ENCODE measurements at regions not wholly inside any gene's neighbourhood (a gene's known extent, or its start where the extent isn't known, plus 50 kb on each side); places are given as distances from the start of the nearest gene placed in this dataset.

DNA sequence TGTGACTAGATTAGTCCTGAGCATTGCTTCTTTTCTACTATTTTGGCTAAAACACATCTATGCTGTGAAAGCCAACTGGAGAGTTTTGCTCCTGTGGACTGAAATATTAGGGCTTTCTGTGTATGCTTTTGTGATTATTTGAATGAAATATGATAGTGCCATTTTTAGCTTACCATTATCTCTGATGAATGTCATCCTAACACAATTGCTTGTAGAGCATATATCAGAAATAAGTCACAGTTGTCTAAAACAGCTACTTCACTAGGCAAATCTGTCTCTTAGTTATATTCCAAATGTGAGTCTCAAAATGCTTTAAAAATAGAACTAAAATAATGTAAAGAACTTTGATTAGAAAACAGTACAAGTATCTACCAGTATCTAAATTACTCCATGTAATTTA is 401.4 kb upstream of the PTCHD4 start:
- Histone ChIP-seq H3K23ac (ENCODE audit: insufficient read length, low read depth, low read length) (no peak overlapping the region), H3K23me2 (ENCODE audit: insufficient read length, low read depth, low read length, poor library complexity, severe bottlenecking) (no peaks in the 10 kb centered on the region), H4K20me1 (ENCODE audit: control insufficient read depth, insufficient read depth, insufficient read length) (no peaks in the 10 kb centered on the region), H3K18ac (ENCODE audit: insufficient read length, low read depth, low read length) (no peak overlapping the region), H3K56ac (ENCODE audit: insufficient read length, low read depth, low read length) (no peak overlapping the region), H2BK5ac (ENCODE audit: insufficient read length, low read length) (no peak overlapping the region), H3K4me1 (ENCODE audit: insufficient read depth, low read length) (no peaks in the 10 kb centered on the region), H4K5ac (ENCODE audit: insufficient read length, low read depth, low read length) (no peak overlapping the region), H4K91ac (ENCODE audit: insufficient read length, low read depth, low read length) (no peak overlapping the region), H2AFZ (ENCODE audit: low read length) (no peak overlapping the region), H3K14ac (ENCODE audit: insufficient read depth, low read length) (no peak overlapping the region), H2BK120ac (ENCODE audit: low read depth, low read length, poor library complexity, severe bottlenecking) (no peak overlapping the region), H3K9me3 (ENCODE audit: control insufficient read depth, low read depth, low read length) (no peaks in the 10 kb centered on the region), H2BK12ac (ENCODE audit: insufficient read length, low read depth, low read length) (no peak overlapping the region), H2AK5ac (ENCODE audit: insufficient read length, low read length) (no peak overlapping the region), H3K4me2 (ENCODE audit: insufficient read depth, insufficient read length, low read length) (no peak overlapping the region), H4K8ac (replicated peaks; ENCODE audit: insufficient read length, low read depth, low read length) (no peak overlapping the region), H3K9ac (ENCODE audit: extremely low read depth, insufficient read length, low read length) (no peak overlapping the region), H3K27ac (ENCODE audit: insufficient read length, low read depth, low read length) (no peak overlapping the region), H3K79me1 (ENCODE audit: insufficient read depth, low read depth, low read length, poor library complexity, severe bottlenecking) (no peaks in the 10 kb centered on the region), H2BK20ac (ENCODE audit: low read depth, low read length, poor library complexity, severe bottlenecking) (no peak overlapping the region), H2BK15ac (ENCODE audit: low read depth, low read length) (no peak overlapping the region), H3K79me2 (ENCODE audit: insufficient read depth, low read length) (no peaks in the 10 kb centered on the region), H3K4ac (ENCODE audit: low read depth, low read length) (no peak overlapping the region), H3T11ph (ENCODE audit: low read length) (no peak overlapping the region), H3K27me3 (ENCODE audit: insufficient read depth, low read length) (no peaks in the 10 kb centered on the region)
- H3K9me3 Mint-ChIP-seq = no peaks in the 10 kb centered on the region; a peak in 1 of 5 replicates
- peaks cover 5 to 7% of the 10 kb centered on the region in 2 experiments; a peak in 3 of 4 replicates for H3K4me1 Mint-ChIP-seq
- no peak for DNase-seq
- TF ChIP-seq, protein P1, sequence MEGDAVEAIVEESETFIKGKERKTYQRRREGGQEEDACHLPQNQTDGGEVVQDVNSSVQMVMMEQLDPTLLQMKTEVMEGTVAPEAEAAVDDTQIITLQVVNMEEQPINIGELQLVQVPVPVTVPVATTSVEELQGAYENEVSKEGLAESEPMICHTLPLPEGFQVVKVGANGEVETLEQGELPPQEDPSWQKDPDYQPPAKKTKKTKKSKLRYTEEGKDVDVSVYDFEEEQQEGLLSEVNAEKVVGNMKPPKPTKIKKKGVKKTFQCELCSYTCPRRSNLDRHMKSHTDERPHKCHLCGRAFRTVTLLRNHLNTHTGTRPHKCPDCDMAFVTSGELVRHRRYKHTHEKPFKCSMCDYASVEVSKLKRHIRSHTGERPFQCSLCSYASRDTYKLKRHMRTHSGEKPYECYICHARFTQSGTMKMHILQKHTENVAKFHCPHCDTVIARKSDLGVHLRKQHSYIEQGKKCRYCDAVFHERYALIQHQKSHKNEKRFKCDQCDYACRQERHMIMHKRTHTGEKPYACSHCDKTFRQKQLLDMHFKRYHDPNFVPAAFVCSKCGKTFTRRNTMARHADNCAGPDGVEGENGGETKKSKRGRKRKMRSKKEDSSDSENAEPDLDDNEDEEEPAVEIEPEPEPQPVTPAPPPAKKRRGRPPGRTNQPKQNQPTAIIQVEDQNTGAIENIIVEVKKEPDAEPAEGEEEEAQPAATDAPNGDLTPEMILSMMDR (conservative IDR thresholded peaks at IDR 0.05) = no peak
- no peak overlapping the region for H3K4me3 Mint-ChIP-seq
- no peaks in the 10 kb centered on the region for H3K27me3 Mint-ChIP-seq (ENCODE audit: low read depth)
- no peak overlapping the region for H3K27ac Mint-ChIP-seq
- H3K36me3 Mint-ChIP-seq (ENCODE audit: insufficient read depth in 1 of 3, low read depth in 3 of 3) = no peaks in the 10 kb centered on the region

Data from H9 (cell line).